ENCODE measurements at regions not wholly inside any gene's neighbourhood (a gene's known extent, or its start where the extent isn't known, plus 50 kb on each side); places are given as distances from the start of the nearest gene placed in this dataset.

- Histone ChIP-seq H3K27ac (ENCODE audit: low read depth, low read length) (no peak overlapping the region), H3K36me3 (ENCODE audit: control insufficient read depth, insufficient read depth, low read length) (no peaks in the 10 kb centered on the region), H3K27me3 (ENCODE audit: control insufficient read depth, insufficient read depth, low read length) (no peaks in the 10 kb centered on the region), H3K9ac (ENCODE audit: low read length) (no peak overlapping the region), H3K4me3 (ENCODE audit: low read length) (no peak overlapping the region), H3K4me1 (ENCODE audit: control insufficient read depth, insufficient read depth, low read length) (no peaks in the 10 kb centered on the region)
These were observed 797.0 kb downstream of the GALR1 start for GRCh38 chr18:78046631-78047030.

DNA sequence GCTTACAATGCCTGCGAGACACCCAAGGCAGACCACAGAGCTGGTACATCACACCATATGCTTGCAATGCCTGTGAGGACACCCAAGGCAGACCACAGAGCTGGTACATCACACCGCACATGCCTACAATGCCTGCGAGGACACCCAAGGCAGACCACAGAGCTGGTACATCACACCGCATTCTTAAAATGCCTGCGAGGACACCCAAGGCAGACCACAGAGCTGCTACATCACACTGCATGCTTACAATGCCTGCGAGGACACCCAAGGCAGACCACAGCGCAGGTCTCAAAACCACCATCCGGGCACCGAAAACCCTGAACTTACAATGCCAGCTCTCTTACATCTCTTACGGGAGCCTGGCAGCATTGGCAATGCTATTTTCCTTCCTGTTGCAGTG is 799.6 kb downstream of the GALR1 start:
- Histone ChIP-seq H3K9ac (ENCODE audit: low read length) (no peak overlapping the region), H3K36me3 (ENCODE audit: control insufficient read depth, insufficient read depth, low read length) (no peaks in the 10 kb centered on the region), H3K4me1 (ENCODE audit: control insufficient read depth, insufficient read depth, low read length) (no peaks in the 10 kb centered on the region), H3K4me3 (ENCODE audit: low read length) (no peak overlapping the region), H3K27me3 (ENCODE audit: control insufficient read depth, insufficient read depth, low read length) (no peaks in the 10 kb centered on the region), H3K27ac (ENCODE audit: low read depth, low read length) (no peak overlapping the region)

DNA sequence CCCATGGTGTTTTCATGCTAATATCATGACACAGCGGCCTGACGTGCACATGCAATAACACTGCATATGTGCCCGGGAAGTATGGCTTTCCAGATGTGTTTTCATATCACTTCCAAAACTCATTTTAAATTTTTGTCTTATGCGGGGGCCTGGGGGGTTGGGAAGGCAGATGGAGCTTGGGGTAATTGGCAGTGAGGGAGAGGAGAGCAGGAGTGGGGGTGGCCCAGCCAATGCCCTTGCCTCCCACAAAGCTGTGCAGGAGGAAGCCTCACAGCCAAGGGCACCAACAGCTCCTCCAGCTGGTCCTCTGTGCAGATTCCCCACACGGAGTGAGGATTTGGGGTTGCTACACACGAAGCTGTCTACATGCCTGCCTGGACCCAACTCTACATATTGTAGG is 805.2 kb downstream of the GALR1 start:
- Histone ChIP-seq H3K4me3 (ENCODE audit: low read length) (no peak overlapping the region), H3K27me3 (ENCODE audit: control insufficient read depth, insufficient read depth, low read length) (no peaks in the 10 kb centered on the region), H3K9ac (ENCODE audit: low read length) (no peak overlapping the region), H3K36me3 (ENCODE audit: control insufficient read depth, insufficient read depth, low read length) (no peaks in the 10 kb centered on the region), H3K4me1 (ENCODE audit: control insufficient read depth, insufficient read depth, low read length) (no peaks in the 10 kb centered on the region), H3K27ac (ENCODE audit: low read depth, low read length) (no peak overlapping the region)

DNA sequence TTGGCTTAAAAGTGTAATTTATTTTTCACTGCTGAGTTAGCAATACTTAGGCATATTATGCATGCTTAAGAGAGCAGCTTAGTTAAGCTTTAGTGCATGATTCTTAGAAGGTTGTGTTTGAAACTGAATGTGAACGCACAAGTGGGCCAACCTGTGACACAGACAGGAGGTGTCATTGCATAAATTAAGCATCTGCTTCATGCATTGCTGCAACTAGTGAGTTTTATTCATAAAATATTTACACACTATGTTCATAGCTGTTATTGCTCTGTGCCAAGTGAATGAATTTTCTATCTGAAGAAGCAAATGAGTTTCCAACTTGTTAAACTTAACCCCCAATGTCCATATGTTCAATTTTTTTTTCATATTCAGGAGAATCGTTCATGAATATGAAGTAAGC is 806.4 kb downstream of the GALR1 start:
- H3K9ac ChIP-seq (ENCODE audit: low read length), result no peak overlapping the region
- no peaks in the 10 kb centered on the region for H3K4me1 ChIP-seq (ENCODE audit: control insufficient read depth, insufficient read depth, low read length)
- H3K27ac ChIP-seq (ENCODE audit: low read depth, low read length), result no peak overlapping the region
- no peak overlapping the region for H3K4me3 ChIP-seq (ENCODE audit: low read length)
- no peaks in the 10 kb centered on the region for H3K27me3 ChIP-seq (ENCODE audit: control insufficient read depth, insufficient read depth, low read length)
- no peaks in the 10 kb centered on the region for H3K36me3 ChIP-seq (ENCODE audit: control insufficient read depth, insufficient read depth, low read length)

GRCh38 chr18:78069784-78070664 is 820.4 kb downstream of the GALR1 start:
- Histone ChIP-seq H3K27ac (ENCODE audit: low read depth, low read length) (peak overlapping the region; percentile 38), H3K4me1 (ENCODE audit: control insufficient read depth, insufficient read depth, low read length) (peaks cover 9% of the 10 kb centered on the region), H3K36me3 (ENCODE audit: control insufficient read depth, insufficient read depth, low read length) (no peaks in the 10 kb centered on the region)

DNA sequence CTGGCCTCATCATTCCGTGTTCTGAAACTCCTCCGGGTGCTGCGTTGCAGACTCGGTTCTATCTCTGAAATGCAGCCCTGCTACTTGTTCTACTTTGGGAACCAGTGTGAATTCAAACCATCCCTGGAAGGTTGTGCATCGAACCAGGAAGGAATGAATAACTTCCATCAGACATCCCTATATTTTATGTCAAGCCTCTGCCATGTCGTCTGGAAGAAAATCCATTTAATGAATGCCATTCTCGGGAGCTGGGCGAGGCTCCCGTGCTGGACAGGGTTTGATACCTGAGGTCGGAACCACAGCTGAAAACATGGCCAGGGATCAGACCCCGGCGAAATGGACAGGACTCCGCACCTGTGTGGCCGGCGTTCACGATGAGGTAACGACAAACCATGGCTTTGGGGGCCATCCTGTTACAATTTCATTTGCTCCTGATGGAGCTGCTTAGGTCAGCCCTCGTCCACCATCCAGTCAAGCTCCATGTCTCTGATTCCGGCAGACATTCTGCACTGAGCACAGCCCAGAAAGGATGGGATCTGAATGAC is 821.6 kb downstream of the GALR1 start:
- Histone ChIP-seq H3K4me3 (ENCODE audit: low read length) (no peak overlapping the region), H3K4me1 (ENCODE audit: control insufficient read depth, insufficient read depth, low read length) (peaks cover 9% of the 10 kb centered on the region), H3K9ac (ENCODE audit: low read length) (no peak overlapping the region), H3K27me3 (ENCODE audit: control insufficient read depth, insufficient read depth, low read length) (no peaks in the 10 kb centered on the region), H3K36me3 (ENCODE audit: control insufficient read depth, insufficient read depth, low read length) (no peaks in the 10 kb centered on the region), H3K27ac (ENCODE audit: low read depth, low read length) (no peak overlapping the region)

More at GRCh38 chr18:78069784-78070664, 820.4 kb downstream of the GALR1 start:
- no peaks in the 10 kb centered on the region for H3K27me3 ChIP-seq (ENCODE audit: control insufficient read depth, insufficient read depth, low read length)
- H3K4me3 ChIP-seq (ENCODE audit: low read length), result no peak overlapping the region
- H3K9ac ChIP-seq (ENCODE audit: low read length), result no peak overlapping the region

GRCh38 chr18:78071776-78072175 is 822.1 kb downstream of the GALR1 start:
- peaks cover 9% of the 10 kb centered on the region for H3K4me1 ChIP-seq (ENCODE audit: control insufficient read depth, insufficient read depth, low read length)
- no peaks in the 10 kb centered on the region for H3K27me3 ChIP-seq (ENCODE audit: control insufficient read depth, insufficient read depth, low read length)
- no peak overlapping the region for H3K27ac ChIP-seq (ENCODE audit: low read depth, low read length)
- H3K4me3 ChIP-seq (ENCODE audit: low read length), result no peak overlapping the region
- H3K9ac ChIP-seq (ENCODE audit: low read length), result no peak overlapping the region
- H3K36me3 ChIP-seq (ENCODE audit: control insufficient read depth, insufficient read depth, low read length), result no peaks in the 10 kb centered on the region

DNA sequence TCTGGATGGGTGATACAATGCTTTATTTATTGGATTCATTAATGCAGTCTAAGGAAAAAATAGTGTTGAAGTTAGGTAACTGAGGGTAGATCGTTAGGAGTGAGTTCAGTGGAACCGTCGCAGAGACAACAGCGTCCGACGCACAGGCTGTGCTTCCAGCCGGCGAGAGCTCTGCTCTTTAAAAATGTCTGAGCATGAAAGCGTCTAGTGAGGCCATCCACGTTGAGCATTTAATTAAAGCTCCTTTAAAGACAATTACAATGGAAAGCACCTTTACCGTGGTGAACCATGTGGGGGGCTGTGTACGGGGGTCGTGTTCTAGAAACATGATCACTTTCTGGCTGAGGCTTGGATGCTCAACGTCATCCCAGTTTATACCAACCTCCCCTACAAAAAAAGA is 822.7 kb downstream of the GALR1 start:
- H3K36me3 ChIP-seq (ENCODE audit: control insufficient read depth, insufficient read depth, low read length), result no peaks in the 10 kb centered on the region
- H3K9ac ChIP-seq (ENCODE audit: low read length), result no peak overlapping the region
- H3K4me1 ChIP-seq (ENCODE audit: control insufficient read depth, insufficient read depth, low read length), result peaks cover 9% of the 10 kb centered on the region
- H3K4me3 ChIP-seq (ENCODE audit: low read length), result no peak overlapping the region
- no peaks in the 10 kb centered on the region for H3K27me3 ChIP-seq (ENCODE audit: control insufficient read depth, insufficient read depth, low read length)
- H3K27ac ChIP-seq (ENCODE audit: low read depth, low read length), result no peak overlapping the region

DNA sequence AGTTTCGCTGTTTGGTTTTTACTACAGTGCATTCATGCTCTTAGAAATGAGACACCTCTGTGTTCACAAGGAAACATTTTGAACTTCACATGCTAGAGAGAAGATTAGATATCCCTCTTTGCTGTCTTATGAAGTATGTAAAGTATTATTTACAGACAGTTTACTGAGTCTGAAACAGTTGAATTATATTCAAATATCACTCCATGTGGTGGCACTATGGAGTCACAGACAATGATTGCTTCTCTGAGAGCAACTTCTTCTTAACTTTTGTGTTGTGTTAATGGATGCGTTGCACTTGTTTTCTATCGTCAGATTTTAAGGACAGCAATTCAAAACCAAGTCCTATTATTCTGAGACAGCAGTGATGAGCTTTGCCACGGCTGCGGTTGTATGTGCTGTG is 823.6 kb downstream of the GALR1 start:
- Histone ChIP-seq H3K27me3 (ENCODE audit: control insufficient read depth, insufficient read depth, low read length) (no peaks in the 10 kb centered on the region), H3K36me3 (ENCODE audit: control insufficient read depth, insufficient read depth, low read length) (no peaks in the 10 kb centered on the region), H3K4me3 (ENCODE audit: low read length) (no peak overlapping the region), H3K4me1 (ENCODE audit: control insufficient read depth, insufficient read depth, low read length) (peaks cover 9% of the 10 kb centered on the region), H3K27ac (ENCODE audit: low read depth, low read length) (no peak overlapping the region), H3K9ac (ENCODE audit: low read length) (no peak overlapping the region)

- Histone ChIP-seq H3K4me1 (ENCODE audit: control insufficient read depth, insufficient read depth, low read length) (peaks cover 8% of the 10 kb centered on the region), H3K27me3 (ENCODE audit: control insufficient read depth, insufficient read depth, low read length) (no peaks in the 10 kb centered on the region), H3K4me3 (ENCODE audit: low read length) (no peak overlapping the region), H3K27ac (ENCODE audit: low read depth, low read length) (no peak overlapping the region), H3K36me3 (ENCODE audit: control insufficient read depth, insufficient read depth, low read length) (no peaks in the 10 kb centered on the region), H3K9ac (ENCODE audit: low read length) (no peak overlapping the region)
These were observed 824.9 kb downstream of the GALR1 start for GRCh38 chr18:78074400-78075020.

DNA sequence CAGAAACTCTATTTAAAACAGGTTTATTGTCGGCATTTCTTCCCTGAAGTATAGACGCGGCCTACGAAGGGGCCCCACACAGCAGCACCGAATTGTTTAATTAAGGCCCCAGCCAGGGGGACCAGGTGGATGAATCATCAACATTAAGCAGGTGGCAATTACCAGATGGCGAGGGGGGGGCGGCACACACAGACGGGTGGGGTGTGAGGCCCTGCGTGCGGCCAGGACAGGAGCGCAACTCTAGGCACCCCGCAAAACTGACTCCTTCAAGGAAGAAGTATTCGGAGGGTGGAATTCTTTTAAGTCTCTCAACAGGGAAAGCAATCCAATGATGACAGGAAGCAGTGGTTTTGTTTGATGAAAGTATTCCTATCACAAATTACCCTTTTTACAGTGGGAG is 830.4 kb downstream of the GALR1 start:
- H3K4me3 ChIP-seq (ENCODE audit: low read length), result no peak overlapping the region
- H3K4me1 ChIP-seq (ENCODE audit: control insufficient read depth, insufficient read depth, low read length), result no peaks in the 10 kb centered on the region
- H3K27me3 ChIP-seq (ENCODE audit: control insufficient read depth, insufficient read depth, low read length), result no peaks in the 10 kb centered on the region
- H3K36me3 ChIP-seq (ENCODE audit: control insufficient read depth, insufficient read depth, low read length), result no peaks in the 10 kb centered on the region
- no peak overlapping the region for H3K27ac ChIP-seq (ENCODE audit: low read depth, low read length)
- no peak overlapping the region for H3K9ac ChIP-seq (ENCODE audit: low read length)

DNA sequence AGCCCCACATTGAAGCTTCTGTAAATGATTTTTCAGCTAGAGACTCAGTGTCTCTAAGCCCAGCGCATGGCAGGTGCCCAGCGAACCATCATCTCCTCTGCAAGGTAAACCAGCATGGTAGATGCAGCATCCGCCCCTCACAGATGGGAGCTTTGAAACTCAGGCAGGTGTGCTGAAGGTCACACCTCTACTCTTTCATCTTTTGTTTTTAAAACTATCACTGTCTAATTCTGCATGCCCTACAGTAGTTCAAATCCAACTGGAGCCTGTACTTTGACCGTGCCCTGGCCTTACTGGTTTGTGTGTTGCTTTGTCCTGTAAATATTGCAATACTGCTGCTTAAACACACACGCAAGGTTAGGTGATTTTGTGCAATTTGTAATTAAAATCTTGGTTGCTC is 831.1 kb downstream of the GALR1 start:
- H3K36me3 ChIP-seq (ENCODE audit: control insufficient read depth, insufficient read depth, low read length), result no peaks in the 10 kb centered on the region
- no peaks in the 10 kb centered on the region for H3K27me3 ChIP-seq (ENCODE audit: control insufficient read depth, insufficient read depth, low read length)
- no peak overlapping the region for H3K9ac ChIP-seq (ENCODE audit: low read length)
- H3K4me3 ChIP-seq (ENCODE audit: low read length), result no peak overlapping the region
- H3K4me1 ChIP-seq (ENCODE audit: control insufficient read depth, insufficient read depth, low read length), result no peaks in the 10 kb centered on the region
- H3K27ac ChIP-seq (ENCODE audit: low read depth, low read length), result no peak overlapping the region
